CD4-positive, CD25-positive, alpha-beta regulatory T cell (primary cell): ENCODE measurements at regions not wholly inside any gene's neighbourhood (a gene's known extent, or its start where the extent isn't known, plus 50 kb on each side); places are given as distances from the start of the nearest gene placed in this dataset.

Source experiments
- ATAC-seq, 2 donors: fragments of 150-1000 bp; cut with Tn5 transposase; one replicate each; pipeline ENCODE4 v1.10.0; 2021; ENCODE audit warnings: low read depth in 2 of 2, moderate number of reproducible peaks in 2 of 2, moderate library complexity in 1 of 2
- DNase-seq, 3 donors: peaks; one replicate each; pipeline versions ENCODE4 v3.0.0 to v3.0.0-alpha.2; 2012 to 2022; ENCODE audit warnings: mixed read lengths in 1 of 3
- H3K27ac ChIP-seq: one replicate; pipeline ENCODE4 v1.7.0; 2013; ENCODE audit warnings: mild to moderate bottlenecking, low read length; ENCODE audit not compliant: insufficient read depth, poor library complexity, severe bottlenecking
- H3K27me3 ChIP-seq: one replicate; pipeline ENCODE4 v1.7.0; 2013; ENCODE audit warnings: low read length; ENCODE audit not compliant: control insufficient read depth, insufficient read depth
- H3K36me3 ChIP-seq: one replicate; pipeline ENCODE4 v1.7.0; 2013; ENCODE audit warnings: mild to moderate bottlenecking, low read length, moderate library complexity; ENCODE audit not compliant: control insufficient read depth, insufficient read depth
- H3K4me1 ChIP-seq: 2 replicates; pipeline ENCODE4 v1.7.0; 2013; ENCODE audit warnings: mild to moderate bottlenecking, low read length; ENCODE audit not compliant: insufficient read depth, control insufficient read depth, poor library complexity, severe bottlenecking
- H3K4me3 ChIP-seq: one replicate; pipeline ENCODE4 v1.7.0; 2013; ENCODE audit warnings: low read depth, mild to moderate bottlenecking, low read length, moderate library complexity
- H3K9me3 ChIP-seq, 2 experiments: 1 replicate in 1 of 2; 2 replicates in 1 of 2; pipeline ENCODE4 v1.7.0; 2013; ENCODE audit warnings: low read length in 2 of 2, mild to moderate bottlenecking in 1 of 2, moderate library complexity in 1 of 2; ENCODE audit not compliant: control insufficient read depth in 2 of 2
- H3K27ac Mint-ChIP-seq, 3 donors: one replicate each; pipeline ENCODE4 v1.8.0; 2020 to 2022; ENCODE audit warnings: mild to moderate bottlenecking in 3 of 3, mixed read lengths in 3 of 3, moderate library complexity in 2 of 3
- H3K27me3 Mint-ChIP-seq: one replicate; pipeline ENCODE4 v1.8.0; 2022; ENCODE audit warnings: mild to moderate bottlenecking, mixed read lengths
- H3K36me3 Mint-ChIP-seq: one replicate; pipeline ENCODE4 v1.8.0; 2020; ENCODE audit warnings: mixed read lengths
- H3K4me1 Mint-ChIP-seq, 4 donors: one replicate each; pipeline ENCODE4 v1.8.0; 2020 to 2022; ENCODE audit warnings: mixed read lengths in 4 of 4, mild to moderate bottlenecking in 1 of 4
- H3K4me3 Mint-ChIP-seq, 4 donors: one replicate each; pipeline ENCODE4 v1.8.0; 2020 to 2022; ENCODE audit warnings: mild to moderate bottlenecking in 4 of 4, mixed read lengths in 4 of 4, moderate library complexity in 3 of 4
- H3K9me3 Mint-ChIP-seq, 7 donors: one replicate each; pipeline ENCODE4 v1.8.0; 2020 to 2022; ENCODE audit warnings: mixed read lengths in 7 of 7, mild to moderate bottlenecking in 3 of 7, moderate library complexity in 2 of 7

DNA sequence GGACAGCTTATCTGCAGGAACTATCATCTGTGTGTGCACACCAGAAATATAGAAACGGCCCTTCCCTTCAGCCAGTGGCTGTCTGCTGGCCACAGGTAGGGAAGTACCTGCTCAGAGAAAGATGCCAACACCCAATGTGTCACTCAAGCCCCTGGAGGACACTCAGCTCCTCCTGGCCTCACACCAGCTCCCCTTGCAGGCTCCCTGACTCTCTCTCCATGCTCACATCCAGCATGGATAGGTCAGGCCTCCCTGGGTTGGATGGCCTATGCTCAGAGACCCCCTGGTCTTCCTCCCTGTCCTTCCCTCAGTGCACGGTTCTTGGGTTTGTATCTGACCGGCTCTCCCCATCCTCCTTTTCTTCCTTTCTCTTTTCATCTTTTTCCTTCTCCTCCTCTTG lies 202.1 kb downstream of the BCL11B start:
- Histone ChIP-seq H3K36me3 (no peaks in the 10 kb centered on the region), H3K4me3 (no peak overlapping the region), H3K4me1 (no peaks in the 10 kb centered on the region), H3K27me3 (no peaks in the 10 kb centered on the region), H3K9me3 (no peaks in the 10 kb centered on the region), H3K27ac (no peak overlapping the region)
- ATAC-seq (no peak), DNase-seq (no peak)
- H3K36me3 Mint-ChIP-seq = peaks cover 8% of the 10 kb centered on the region
- no peak overlapping the region for H3K4me3 Mint-ChIP-seq
- H3K4me1 Mint-ChIP-seq = no peaks in the 10 kb centered on the region
- peak overlapping the region in 2 of 3 donors; percentile 29 to 51 for H3K27ac Mint-ChIP-seq
- peaks cover 0 to 2% (median 0%) of the 10 kb centered on the region in 7 donors for H3K9me3 Mint-ChIP-seq
- no peaks in the 10 kb centered on the region for H3K27me3 Mint-ChIP-seq

DNA sequence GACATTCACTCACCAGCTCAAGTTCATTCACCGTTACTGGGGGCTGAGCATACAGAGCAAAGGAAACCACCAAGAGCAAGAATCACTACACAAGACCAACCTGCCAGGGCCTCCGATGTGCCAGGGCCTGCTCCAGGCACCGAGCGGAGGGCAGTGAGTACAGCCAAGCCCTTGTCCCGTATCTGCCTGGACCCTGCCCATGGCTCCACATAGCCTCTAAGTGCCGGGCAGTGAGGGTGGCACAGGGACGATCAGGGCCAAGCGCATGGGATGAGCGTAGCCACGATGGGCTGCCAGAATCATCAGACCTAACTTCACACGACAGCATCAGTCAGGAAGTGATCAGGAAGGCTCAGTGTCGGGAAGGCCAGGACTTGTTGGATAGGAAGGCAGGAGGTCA lies 199.6 kb downstream of the BCL11B start:
- Histone ChIP-seq H3K27me3 (no peaks in the 10 kb centered on the region), H3K27ac (no peak overlapping the region), H3K9me3 (no peaks in the 10 kb centered on the region), H3K4me3 (no peak overlapping the region), H3K36me3 (no peaks in the 10 kb centered on the region), H3K4me1 (no peaks in the 10 kb centered on the region)
- Mint-ChIP-seq H3K9me3 (no peaks in the 10 kb centered on the region), H3K27me3 (no peaks in the 10 kb centered on the region), H3K27ac (no peak overlapping the region), H3K36me3 (peaks cover 8% of the 10 kb centered on the region), H3K4me3 (no peak overlapping the region), H3K4me1 (peaks cover 0 to 3% (median 1%) of the 10 kb centered on the region in 4 donors)
- no peak for DNase-seq
- no peak for ATAC-seq

- peaks cover 0 to 3% (median 1%) of the 10 kb centered on the region in 4 donors for H3K4me1 Mint-ChIP-seq
- no peaks in the 10 kb centered on the region for H3K9me3 ChIP-seq
- no peak overlapping the region for H3K27ac Mint-ChIP-seq
- ATAC-seq (no peak), DNase-seq (no peak)
- H3K36me3 Mint-ChIP-seq = peaks cover 8% of the 10 kb centered on the region
- H3K27me3 ChIP-seq = no peaks in the 10 kb centered on the region
- no peak overlapping the region for H3K4me3 Mint-ChIP-seq
- H3K4me3 ChIP-seq = no peak overlapping the region
- no peak overlapping the region for H3K27ac ChIP-seq
- no peaks in the 10 kb centered on the region for H3K9me3 Mint-ChIP-seq
- no peaks in the 10 kb centered on the region for H3K27me3 Mint-ChIP-seq
- H3K4me1 ChIP-seq = no peaks in the 10 kb centered on the region
- H3K36me3 ChIP-seq = no peaks in the 10 kb centered on the region
Measured at GRCh38 chr14:99072956-99073355, 199.0 kb downstream of the BCL11B start.

DNA sequence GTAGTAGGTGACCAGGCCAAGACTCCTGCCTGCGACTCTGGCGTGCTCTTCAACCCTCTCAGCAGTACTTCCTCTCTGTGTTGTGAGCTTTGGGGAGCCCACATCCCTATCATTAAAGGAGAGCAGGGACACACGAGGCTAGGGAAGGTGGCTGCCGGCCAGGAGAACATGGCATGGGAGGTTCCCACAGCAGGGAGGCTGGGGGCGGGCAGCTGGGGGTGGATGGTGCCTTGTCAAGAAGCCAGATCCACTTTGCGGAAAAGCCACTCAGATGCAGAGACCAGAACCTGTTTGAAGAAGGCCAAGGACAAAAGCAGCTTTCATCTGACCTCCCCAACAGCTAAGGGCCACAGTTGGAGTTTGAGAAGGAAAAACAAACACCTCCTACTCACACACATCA lies 198.6 kb downstream of the BCL11B start:
- no peak for DNase-seq
- H3K27me3 ChIP-seq = no peaks in the 10 kb centered on the region
- Mint-ChIP-seq H3K4me1 (peaks cover 0 to 4% (median 1%) of the 10 kb centered on the region in 4 donors), H3K27me3 (no peaks in the 10 kb centered on the region), H3K9me3 (no peaks in the 10 kb centered on the region), H3K36me3 (peaks cover 9% of the 10 kb centered on the region), H3K27ac (no peak overlapping the region), H3K4me3 (no peak overlapping the region)
- no peak overlapping the region for H3K27ac ChIP-seq
- H3K36me3 ChIP-seq = no peaks in the 10 kb centered on the region
- ATAC-seq = no peak
- H3K4me1 ChIP-seq = no peaks in the 10 kb centered on the region
- no peaks in the 10 kb centered on the region for H3K9me3 ChIP-seq
- H3K4me3 ChIP-seq = no peak overlapping the region

DNA sequence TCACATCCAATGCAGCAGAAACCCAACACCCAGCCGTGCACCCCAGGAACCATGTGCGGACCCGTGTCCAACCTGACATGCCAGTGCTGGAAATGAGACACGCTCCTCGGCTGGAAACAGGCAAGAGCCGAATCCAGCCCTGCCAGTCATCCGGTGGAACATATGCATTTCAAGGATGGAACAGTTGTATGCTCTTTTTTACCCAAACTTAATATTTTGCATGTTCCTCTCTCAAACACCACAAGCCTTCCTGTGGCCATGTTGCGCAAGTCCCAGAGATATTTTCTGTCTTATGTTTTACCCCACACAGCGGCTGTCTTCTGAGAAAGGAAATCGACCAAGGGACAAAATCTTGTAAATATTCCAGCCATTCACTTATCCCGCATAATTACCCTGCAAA lies 196.9 kb downstream of the BCL11B start:
- ATAC-seq (no peak), DNase-seq (no peak)
- peaks cover 0 to 7% (median 2%) of the 10 kb centered on the region in 4 donors for H3K4me1 Mint-ChIP-seq
- H3K27ac Mint-ChIP-seq = no peak overlapping the region
- Histone ChIP-seq H3K4me1 (no peaks in the 10 kb centered on the region), H3K27me3 (no peaks in the 10 kb centered on the region), H3K36me3 (no peaks in the 10 kb centered on the region), H3K27ac (no peak overlapping the region), H3K9me3 (no peaks in the 10 kb centered on the region), H3K4me3 (no peak overlapping the region)
- peaks cover 12% of the 10 kb centered on the region for H3K36me3 Mint-ChIP-seq
- H3K9me3 Mint-ChIP-seq = peaks cover 0 to 1% (median 0%) of the 10 kb centered on the region in 7 donors
- no peaks in the 10 kb centered on the region for H3K27me3 Mint-ChIP-seq
- H3K4me3 Mint-ChIP-seq = no peak overlapping the region

- Histone ChIP-seq H3K27ac (no peak overlapping the region), H3K4me3 (no peak overlapping the region), H3K9me3 (peaks cover 0 to 3% of the 10 kb centered on the region in 2 experiments), H3K4me1 (no peaks in the 10 kb centered on the region), H3K36me3 (no peaks in the 10 kb centered on the region), H3K27me3 (no peaks in the 10 kb centered on the region)
- peaks cover 0 to 7% (median 3%) of the 10 kb centered on the region in 4 donors for H3K4me1 Mint-ChIP-seq
- ATAC-seq = no peak
- no peak for DNase-seq
- H3K27me3 Mint-ChIP-seq = no peaks in the 10 kb centered on the region
- H3K9me3 Mint-ChIP-seq = peaks cover 0 to 4% (median 2%) of the 10 kb centered on the region in 7 donors
- H3K27ac Mint-ChIP-seq = peak overlapping the region in 2 of 3 donors; percentile 11 to 26
- H3K4me3 Mint-ChIP-seq = no peak overlapping the region
- H3K36me3 Mint-ChIP-seq = peaks cover 13% of the 10 kb centered on the region
Measured at GRCh38 chr14:99075771-99076375, 196.1 kb downstream of the BCL11B start.

GRCh38 chr14:99077076-99077843 lies 194.7 kb downstream of the BCL11B start:
- H3K4me3 ChIP-seq = no peak overlapping the region
- no peaks in the 10 kb centered on the region for H3K4me1 ChIP-seq
- Mint-ChIP-seq H3K27me3 (no peaks in the 10 kb centered on the region), H3K36me3 (peaks cover 14% of the 10 kb centered on the region), H3K27ac (no peak overlapping the region), H3K9me3 (peaks cover 0 to 6% (median 3%) of the 10 kb centered on the region in 7 donors), H3K4me1 (peaks cover 0 to 8% (median 3%) of the 10 kb centered on the region in 4 donors), H3K4me3 (no peak overlapping the region)
- H3K27ac ChIP-seq = no peak overlapping the region
- no peaks in the 10 kb centered on the region for H3K27me3 ChIP-seq
- no peaks in the 10 kb centered on the region for H3K36me3 ChIP-seq
- no peak for DNase-seq
- H3K9me3 ChIP-seq = peaks cover 0 to 3% of the 10 kb centered on the region in 2 experiments
- ATAC-seq = no peak
